ENCODE measurements at regions not wholly inside any gene's neighbourhood (a gene's known extent, or its start where the extent isn't known, plus 50 kb on each side); places are given as distances from the start of the nearest gene placed in this dataset.

DNA sequence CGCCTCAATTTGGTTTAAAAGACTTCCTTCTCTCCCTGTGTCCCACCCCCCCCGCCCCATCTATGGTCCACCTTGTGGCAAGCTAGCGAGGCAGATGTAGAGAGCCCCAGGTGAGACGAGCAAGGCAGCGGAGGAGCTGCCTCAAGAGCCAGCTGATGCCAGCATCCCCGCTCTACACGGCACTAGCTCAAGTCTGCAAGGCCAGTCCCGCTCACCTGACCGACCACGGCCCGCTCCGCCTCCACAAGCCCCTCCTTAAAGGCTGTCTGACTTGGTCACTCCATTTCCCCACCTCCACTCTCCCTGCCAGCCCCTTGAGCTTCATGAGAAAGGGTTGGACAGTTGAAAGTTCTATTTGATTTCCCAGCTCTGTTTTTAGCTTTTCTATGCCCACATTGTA lies 56.2 kb upstream of the IGF1R start:
- TF ChIP-seq, protein P1, sequence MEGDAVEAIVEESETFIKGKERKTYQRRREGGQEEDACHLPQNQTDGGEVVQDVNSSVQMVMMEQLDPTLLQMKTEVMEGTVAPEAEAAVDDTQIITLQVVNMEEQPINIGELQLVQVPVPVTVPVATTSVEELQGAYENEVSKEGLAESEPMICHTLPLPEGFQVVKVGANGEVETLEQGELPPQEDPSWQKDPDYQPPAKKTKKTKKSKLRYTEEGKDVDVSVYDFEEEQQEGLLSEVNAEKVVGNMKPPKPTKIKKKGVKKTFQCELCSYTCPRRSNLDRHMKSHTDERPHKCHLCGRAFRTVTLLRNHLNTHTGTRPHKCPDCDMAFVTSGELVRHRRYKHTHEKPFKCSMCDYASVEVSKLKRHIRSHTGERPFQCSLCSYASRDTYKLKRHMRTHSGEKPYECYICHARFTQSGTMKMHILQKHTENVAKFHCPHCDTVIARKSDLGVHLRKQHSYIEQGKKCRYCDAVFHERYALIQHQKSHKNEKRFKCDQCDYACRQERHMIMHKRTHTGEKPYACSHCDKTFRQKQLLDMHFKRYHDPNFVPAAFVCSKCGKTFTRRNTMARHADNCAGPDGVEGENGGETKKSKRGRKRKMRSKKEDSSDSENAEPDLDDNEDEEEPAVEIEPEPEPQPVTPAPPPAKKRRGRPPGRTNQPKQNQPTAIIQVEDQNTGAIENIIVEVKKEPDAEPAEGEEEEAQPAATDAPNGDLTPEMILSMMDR (IDR thresholded peaks at IDR 0.05) = no peak
- no peak for TF ChIP-seq POLR2A (IDR thresholded peaks at IDR 0.05)
